ACHN (cell line): ENCODE measurements at regions not wholly inside any gene's neighbourhood (a gene's known extent, or its start where the extent isn't known, plus 50 kb on each side); places are given as distances from the start of the nearest gene placed in this dataset.
"Not testable (repeated sequence)": the region's sequence is repeated elsewhere in the genome, so short reads cannot be mapped to it uniquely, and the experiment has no call there.

Source experiments
- DNase-seq: peaks from one replicate; pipeline ENCODE4 v3.0.0-alpha.2; 2015
- in situ Hi-C: cut with HindIII; loops from 2 replicates; pipeline ENCODE4 v1.10.0; 2017; ENCODE audit warnings: low sequenced_read_pairs, low pct_ligation_motif_present, low pct_unique_long_range_greater_than_20kb

- in situ Hi-C loops, DNase-seq: not testable (repeated sequence)
Measured at GRCh38 chr18:14361346-14361745, 182.1 kb downstream of the POTEC start.

GRCh38 chr18:14357553-14358297, 185.7 kb downstream of the POTEC start:
- in situ Hi-C loops, DNase-seq: not testable (repeated sequence)

GRCh38 chr18:14342170-14342569, 201.2 kb downstream of the POTEC start:
- DNase-seq, in situ Hi-C loops: not testable (repeated sequence)

GRCh38 chr18:14336017-14336416, 203.8 kb upstream of the ZNF519 start:
- in situ Hi-C loops, result not testable (repeated sequence)

GRCh38 chr18:14321217-14321616, 189.0 kb upstream of the ZNF519 start:
- DNase-seq, in situ Hi-C loops: not testable (repeated sequence)

More at GRCh38 chr18:14336017-14336416, 203.8 kb upstream of the ZNF519 start:
- not testable (repeated sequence) for DNase-seq

- in situ Hi-C loops, DNase-seq: not testable (repeated sequence)
Measured at GRCh38 chr18:14301255-14301654, 169.0 kb upstream of the ZNF519 start.

- DNase-seq, in situ Hi-C loops: not testable (repeated sequence)
Measured at GRCh38 chr18:14295081-14295480, 162.8 kb upstream of the ZNF519 start.

GRCh38 chr18:14285053-14285452, 152.8 kb upstream of the ZNF519 start:
- DNase-seq, result no peak
- in situ Hi-C loops, result no loop called here

GRCh38 chr18:14275391-14275790, 143.2 kb upstream of the ZNF519 start:
- DNase-seq, in situ Hi-C loops: not testable (repeated sequence)

- in situ Hi-C loops, DNase-seq: not testable (repeated sequence)
Measured at GRCh38 chr18:14265637-14266410, 133.6 kb upstream of the ZNF519 start.

GRCh38 chr18:14262786-14263185, 130.6 kb upstream of the ZNF519 start:
- DNase-seq, in situ Hi-C loops: not testable (repeated sequence)

GRCh38 chr18:14250084-14250677, 117.9 kb upstream of the ZNF519 start:
- in situ Hi-C loops, DNase-seq: not testable (repeated sequence)

- DNase-seq, in situ Hi-C loops: not testable (repeated sequence)
Measured at GRCh38 chr18:14239224-14239623, 107.0 kb upstream of the ZNF519 start.

- DNase-seq, in situ Hi-C loops: not testable (repeated sequence)
Measured at GRCh38 chr18:14236356-14237048, 104.3 kb upstream of the ZNF519 start.

GRCh38 chr18:14225286-14225679, 93.0 kb upstream of the ZNF519 start:
- in situ Hi-C loops, DNase-seq: not testable (repeated sequence)

- in situ Hi-C loops, DNase-seq: not testable (repeated sequence)
Measured at GRCh38 chr18:14224551-14225285, 92.5 kb upstream of the ZNF519 start.

- DNase-seq, in situ Hi-C loops: not testable (repeated sequence)
Measured at GRCh38 chr18:14223919-14224318, 91.7 kb upstream of the ZNF519 start.
